ENCODE measurements at regions not wholly inside any gene's neighbourhood (a gene's known extent, or its start where the extent isn't known, plus 50 kb on each side); places are given as distances from the start of the nearest gene placed in this dataset.
A peak's percentile ranks its signal among the peaks of the same experiment; 100 is the strongest.

- ATAC-seq: no peak
- DNase-seq (ENCODE audit: low spot score): no peak
These were observed 338.0 kb downstream of the MATN1 start for GRCh38 chr1:30385246-30385995.

GRCh38 chr1:30384286-30385245, 338.8 kb downstream of the MATN1 start:
- no peak for DNase-seq (ENCODE audit: low spot score)
- ATAC-seq: no peak

GRCh38 chr1:30383221-30383711, 340.1 kb downstream of the MATN1 start:
- DNase-seq (ENCODE audit: low spot score) (no peak), ATAC-seq (no peak)

GRCh38 chr1:30382496-30382895, 340.9 kb downstream of the MATN1 start:
- no peak for DNase-seq (ENCODE audit: low spot score)
- no peak for ATAC-seq

GRCh38 chr1:30381671-30382365, 341.6 kb downstream of the MATN1 start:
- ATAC-seq (no peak), DNase-seq (ENCODE audit: low spot score) (no peak)

- DNase-seq (ENCODE audit: low spot score): no peak
- no peak for ATAC-seq
These were observed 342.1 kb downstream of the MATN1 start for GRCh38 chr1:30381266-30381665.

- no peak for ATAC-seq
- DNase-seq (ENCODE audit: low spot score): no peak
These were observed 342.8 kb downstream of the MATN1 start for GRCh38 chr1:30380625-30380984.

- ATAC-seq (peak; percentile 92), DNase-seq (ENCODE audit: low spot score) (no peak)
These were observed 343.4 kb downstream of the MATN1 start for GRCh38 chr1:30379684-30380624.

GRCh38 chr1:30378991-30379581, 344.3 kb downstream of the MATN1 start:
- no peak for DNase-seq (ENCODE audit: low spot score)
- no peak for ATAC-seq

- no peak for ATAC-seq
These were observed 345.3 kb downstream of the MATN1 start for GRCh38 chr1:30378003-30378596.

GRCh38 chr1:30377230-30378002, 346.0 kb downstream of the MATN1 start:
- no peak for DNase-seq (ENCODE audit: low spot score)
- ATAC-seq: no peak

More at GRCh38 chr1:30378003-30378596, 345.3 kb downstream of the MATN1 start:
- DNase-seq (ENCODE audit: low spot score): no peak

- peak; percentile 21 for DNase-seq (ENCODE audit: low spot score)
- no peak for ATAC-seq
These were observed 347.2 kb downstream of the MATN1 start for GRCh38 chr1:30376054-30376697.

- DNase-seq (ENCODE audit: low spot score): peak; percentile 29
- no peak for ATAC-seq
These were observed 348.2 kb downstream of the MATN1 start for GRCh38 chr1:30375156-30375555.

GRCh38 chr1:30374400-30375070, 348.9 kb downstream of the MATN1 start:
- peak; percentile 38 for DNase-seq (ENCODE audit: low spot score)
- ATAC-seq: no peak

- DNase-seq (ENCODE audit: low spot score) (peak; percentile 41), ATAC-seq (no peak)
These were observed 349.6 kb downstream of the MATN1 start for GRCh38 chr1:30373471-30374399.

- DNase-seq (ENCODE audit: low spot score) (peak; percentile 34), ATAC-seq (no peak)
These were observed 350.5 kb downstream of the MATN1 start for GRCh38 chr1:30372792-30373433.
